WTC11 (cell line): ENCODE measurements at regions not wholly inside any gene's neighbourhood (a gene's known extent, or its start where the extent isn't known, plus 50 kb on each side); places are given as distances from the start of the nearest gene placed in this dataset.

Source experiments
- E2F4 ChIP-seq: sonication (generic); formaldehyde crosslinking; IDR thresholded peaks from 2 replicates; pipeline ENCODE4 v1.8.1; 2022; ENCODE audit warnings: low read depth, mild to moderate bottlenecking, moderate library complexity, missing genetic modification reagents, borderline replicate concordance
- NFATC4 ChIP-seq: fragments of 250-450 bp; sonication (Bioruptor Pico); IDR thresholded peaks from 2 replicates; pipeline ENCODE4 v1.9.0; 2021; ENCODE audit warnings: mild to moderate bottlenecking
- ZNF423 ChIP-seq: fragments of 250-450 bp; sonication (Bioruptor Pico); IDR thresholded peaks from 2 replicates; pipeline ENCODE4 v2.1.2; 2022; ENCODE audit warnings: mild to moderate bottlenecking, moderate library complexity
- ZNF425 ChIP-seq: fragments of 250-450 bp; sonication (Bioruptor Pico); conservative IDR thresholded peaks from 2 replicates; pipeline ENCODE4 v1.9.0; 2021; ENCODE audit warnings: mild to moderate bottlenecking

GRCh38 chr4:94156826-94157225 is 50.8 kb upstream of the SMARCAD1 start (continued):
- TF ChIP-seq NFATC4 (CRISPR knock-in tag) (no peak), ZNF423 (no peak), E2F4 (CRISPR knock-in tag) (no peak), ZNF425 (CRISPR knock-in tag) (no peak)
